Stimulated activated naive B cell treated with anti-CD40 and anti-IgM and Interleukin-4, amounts not matched to agents 10 μg/mL and 1 μg/mL and 100 μg/mL, for 72 hours (primary cell): ENCODE measurements at regions not wholly inside any gene's neighbourhood (a gene's known extent, or its start where the extent isn't known, plus 50 kb on each side); places are given as distances from the start of the nearest gene placed in this dataset.
"Not testable (repeated sequence)": the region's sequence is repeated elsewhere in the genome, so short reads cannot be mapped to it uniquely, and the experiment has no call there.

ENCODE experiments used
- ATAC-seq, 2 donors: fragments of 150-1000 bp; cut with Tn5 transposase; replicated peaks; 2 replicates each; pipeline ENCODE4 v1.10.0; 2021; ENCODE audit warnings: moderate library complexity in 1 of 2
- DNase-seq: peaks from one replicate; pipeline ENCODE4 v3.0.0; 2021
- H3K27ac Mint-ChIP-seq: one replicate; pipeline ENCODE4 v1.8.0; 2022; ENCODE audit warnings: mild to moderate bottlenecking, mixed read lengths
- H3K27me3 Mint-ChIP-seq, 2 donors: one replicate each; pipeline ENCODE4 v1.8.0; 2022; ENCODE audit warnings: mixed read lengths in 2 of 2
- H3K36me3 Mint-ChIP-seq, 2 donors: one replicate each; pipeline ENCODE4 v1.8.0; 2022; ENCODE audit warnings: mixed read lengths in 2 of 2, mild to moderate bottlenecking in 1 of 2
- H3K4me1 Mint-ChIP-seq, 2 donors: one replicate each; pipeline ENCODE4 v1.8.0; 2022; ENCODE audit warnings: mixed read lengths in 2 of 2, mild to moderate bottlenecking in 1 of 2
- H3K4me3 Mint-ChIP-seq, 2 donors: one replicate each; pipeline ENCODE4 v1.8.0; 2022; ENCODE audit warnings: mild to moderate bottlenecking in 2 of 2, mixed read lengths in 2 of 2, moderate library complexity in 1 of 2
- H3K9me3 Mint-ChIP-seq, 2 donors: one replicate each; pipeline ENCODE4 v1.8.0; 2022; ENCODE audit warnings: mixed read lengths in 2 of 2, mild to moderate bottlenecking in 1 of 2

GRCh38 chr3:67941433-67942030, 287.1 kb upstream of the SUCLG2 start:
- Mint-ChIP-seq H3K9me3 (peaks cover 0 to 4% of the 10 kb centered on the region in 2 donors), H3K27me3 (no peaks in the 10 kb centered on the region), H3K4me3 (no peak overlapping the region), H3K4me1 (peaks cover 0 to 2% of the 10 kb centered on the region in 2 donors), H3K36me3 (no peaks in the 10 kb centered on the region), H3K27ac (no peak overlapping the region)
- no peak for DNase-seq
- ATAC-seq: no peak

- Mint-ChIP-seq H3K27me3 (no peaks in the 10 kb centered on the region), H3K4me3 (no peak overlapping the region), H3K36me3 (no peaks in the 10 kb centered on the region), H3K27ac (no peak overlapping the region), H3K9me3 (peaks cover 2 to 4% of the 10 kb centered on the region in 2 donors), H3K4me1 (peaks cover 0 to 2% of the 10 kb centered on the region in 2 donors)
- no peak for DNase-seq
- ATAC-seq: peak in 1 of 2 donors; percentile 22
Observed at GRCh38 chr3:67940210-67940952, 286.0 kb upstream of the SUCLG2 start.

DNA sequence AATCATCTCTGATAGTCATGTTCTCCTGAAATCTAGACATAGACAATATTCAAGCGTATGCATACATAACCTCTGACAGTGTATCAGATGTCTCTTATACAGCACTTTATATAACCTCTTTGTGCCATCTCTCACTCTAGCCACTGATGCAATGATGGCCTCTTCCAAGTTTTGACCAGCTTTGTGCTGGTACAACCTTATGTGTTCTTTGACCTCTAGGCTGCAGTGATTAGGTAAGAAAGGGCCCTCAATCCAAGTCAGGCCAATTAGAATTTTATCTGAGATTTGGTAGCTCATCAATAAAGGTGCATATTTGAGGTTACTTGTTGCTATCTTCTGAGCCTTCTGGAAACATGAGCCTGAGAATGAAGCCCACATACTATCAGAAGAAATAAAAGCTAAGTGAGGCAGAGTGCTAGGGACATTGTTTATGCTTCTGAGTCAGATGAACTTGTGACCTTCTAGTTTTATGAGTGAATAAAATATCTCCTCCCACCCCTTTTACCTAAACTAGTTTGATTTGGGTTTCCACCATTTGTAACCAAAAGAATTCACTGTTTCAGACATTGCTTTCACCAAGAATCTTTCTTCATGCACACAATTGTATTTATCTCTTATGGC, 283.2 kb upstream of the SUCLG2 start:
- Mint-ChIP-seq H3K4me1 (peaks cover 0 to 2% of the 10 kb centered on the region in 2 donors), H3K4me3 (no peak overlapping the region), H3K9me3 (peaks cover 6 to 8% of the 10 kb centered on the region in 2 donors), H3K27ac (no peak overlapping the region), H3K27me3 (no peaks in the 10 kb centered on the region), H3K36me3 (no peaks in the 10 kb centered on the region)
- DNase-seq (no peak), ATAC-seq (no peak)

- not testable (repeated sequence) for H3K27ac Mint-ChIP-seq, DNase-seq, ATAC-seq, H3K9me3 Mint-ChIP-seq, H3K4me1 Mint-ChIP-seq, H3K36me3 Mint-ChIP-seq, H3K27me3 Mint-ChIP-seq, H3K4me3 Mint-ChIP-seq
Observed at GRCh38 chr3:67930394-67930793, 276.0 kb upstream of the SUCLG2 start.

GRCh38 chr3:67923796-67924195, 269.4 kb upstream of the SUCLG2 start:
- DNase-seq (no peak), ATAC-seq (no peak)
- H3K4me3 Mint-ChIP-seq: no peak overlapping the region
- no peaks in the 10 kb centered on the region for H3K36me3 Mint-ChIP-seq
- H3K4me1 Mint-ChIP-seq: no peaks in the 10 kb centered on the region
- peaks cover 4 to 8% of the 10 kb centered on the region in 2 donors for H3K9me3 Mint-ChIP-seq
- no peak overlapping the region for H3K27ac Mint-ChIP-seq
- peaks cover 4 to 9% of the 10 kb centered on the region in 2 donors for H3K27me3 Mint-ChIP-seq

- Mint-ChIP-seq H3K27ac (no peak overlapping the region), H3K4me1 (no peaks in the 10 kb centered on the region), H3K4me3 (no peak overlapping the region), H3K9me3 (peaks cover 4 to 8% of the 10 kb centered on the region in 2 donors), H3K36me3 (no peaks in the 10 kb centered on the region), H3K27me3 (peaks cover 0 to 9% of the 10 kb centered on the region in 2 donors)
- DNase-seq (no peak), ATAC-seq (no peak)
Observed at GRCh38 chr3:67920969-67921368, 266.6 kb upstream of the SUCLG2 start.

DNA sequence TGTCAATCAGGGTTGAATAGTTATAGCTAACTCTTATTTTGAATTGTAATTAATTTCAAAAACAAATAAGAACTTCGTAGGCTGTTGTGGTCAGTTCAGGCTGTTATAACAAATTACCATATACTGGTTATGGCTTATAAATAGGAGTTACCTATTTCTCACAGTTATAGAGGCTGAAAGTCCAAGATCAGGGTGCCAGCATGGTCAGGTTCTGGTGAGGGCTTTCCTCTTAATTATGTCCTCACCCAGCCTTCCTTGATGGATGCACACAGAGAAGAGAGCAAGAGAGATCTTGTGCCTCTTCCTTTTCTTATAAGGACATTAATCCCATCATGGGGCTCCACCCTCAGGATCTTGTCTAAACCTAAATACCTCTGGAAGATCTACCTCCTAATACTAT, 265.9 kb upstream of the SUCLG2 start:
- ATAC-seq: no peak
- Mint-ChIP-seq H3K27me3 (peaks cover 0 to 9% of the 10 kb centered on the region in 2 donors), H3K4me1 (no peaks in the 10 kb centered on the region), H3K36me3 (no peaks in the 10 kb centered on the region), H3K9me3 (peaks cover 2 to 8% of the 10 kb centered on the region in 2 donors), H3K27ac (no peak overlapping the region), H3K4me3 (no peak overlapping the region)
- DNase-seq: no peak

- no peaks in the 10 kb centered on the region for H3K36me3 Mint-ChIP-seq
- DNase-seq: no peak
- no peak overlapping the region for H3K4me3 Mint-ChIP-seq
- H3K4me1 Mint-ChIP-seq: no peaks in the 10 kb centered on the region
- ATAC-seq: no peak
- no peak overlapping the region for H3K27ac Mint-ChIP-seq
- H3K9me3 Mint-ChIP-seq: no peaks in the 10 kb centered on the region
- H3K27me3 Mint-ChIP-seq: no peaks in the 10 kb centered on the region
Observed at GRCh38 chr3:67916353-67916752, 261.9 kb upstream of the SUCLG2 start.

- Mint-ChIP-seq H3K4me3 (no peak overlapping the region), H3K9me3 (no peaks in the 10 kb centered on the region)
- no peak for ATAC-seq
Observed at GRCh38 chr3:67907735-67908134, 253.3 kb upstream of the SUCLG2 start.

DNA sequence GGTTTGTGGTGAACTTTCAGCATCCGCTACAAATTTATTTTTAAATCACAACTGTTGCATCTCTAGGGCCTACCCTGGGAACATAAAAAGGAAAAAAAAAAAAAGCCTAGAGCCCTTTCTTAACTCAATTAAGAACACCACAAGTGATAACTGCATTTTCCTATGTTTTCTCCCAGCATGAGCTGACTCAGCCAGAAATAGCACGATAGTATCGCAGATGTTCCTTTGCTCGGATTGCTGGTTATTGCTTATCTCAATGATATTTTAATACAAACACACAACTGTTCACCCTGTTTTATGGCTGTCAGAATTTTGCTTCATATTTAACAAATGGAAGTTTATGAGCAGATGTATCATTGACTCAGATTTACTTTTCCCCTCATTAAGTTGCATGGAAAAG, 251.8 kb upstream of the SUCLG2 start:
- Mint-ChIP-seq H3K27ac (no peak overlapping the region), H3K9me3 (no peaks in the 10 kb centered on the region), H3K36me3 (no peaks in the 10 kb centered on the region), H3K4me3 (no peak overlapping the region), H3K4me1 (no peaks in the 10 kb centered on the region), H3K27me3 (no peaks in the 10 kb centered on the region)
- no peak for DNase-seq
- ATAC-seq: no peak

More at GRCh38 chr3:67907735-67908134, 253.3 kb upstream of the SUCLG2 start:
- Mint-ChIP-seq H3K4me1 (no peaks in the 10 kb centered on the region), H3K36me3 (no peaks in the 10 kb centered on the region), H3K27me3 (no peaks in the 10 kb centered on the region), H3K27ac (no peak overlapping the region)
- DNase-seq: no peak

- Mint-ChIP-seq H3K27me3 (no peaks in the 10 kb centered on the region), H3K4me1 (peaks cover 11 to 12% of the 10 kb centered on the region in 2 donors), H3K27ac (no peak overlapping the region), H3K36me3 (no peaks in the 10 kb centered on the region), H3K9me3 (no peaks in the 10 kb centered on the region), H3K4me3 (no peak overlapping the region)
- no peak for ATAC-seq
- DNase-seq: no peak
Observed at GRCh38 chr3:67901681-67902080, 247.3 kb upstream of the SUCLG2 start.

GRCh38 chr3:67898916-67899315, 244.5 kb upstream of the SUCLG2 start:
- Mint-ChIP-seq H3K9me3 (no peaks in the 10 kb centered on the region), H3K4me1 (peaks cover 11 to 14% of the 10 kb centered on the region in 2 donors), H3K4me3 (no peak overlapping the region), H3K27ac (no peak overlapping the region), H3K27me3 (peaks cover 0 to 4% of the 10 kb centered on the region in 2 donors), H3K36me3 (no peaks in the 10 kb centered on the region)
- ATAC-seq (no peak), DNase-seq (no peak)

GRCh38 chr3:67897351-67898336, 243.2 kb upstream of the SUCLG2 start:
- H3K27ac Mint-ChIP-seq: no peak overlapping the region
- H3K4me1 Mint-ChIP-seq: peaks cover 11 to 14% of the 10 kb centered on the region in 2 donors
- no peaks in the 10 kb centered on the region for H3K9me3 Mint-ChIP-seq
- H3K4me3 Mint-ChIP-seq: no peak overlapping the region
- ATAC-seq (no peak), DNase-seq (no peak)
- no peaks in the 10 kb centered on the region for H3K36me3 Mint-ChIP-seq
- H3K27me3 Mint-ChIP-seq: peaks cover 0 to 4% of the 10 kb centered on the region in 2 donors

DNA sequence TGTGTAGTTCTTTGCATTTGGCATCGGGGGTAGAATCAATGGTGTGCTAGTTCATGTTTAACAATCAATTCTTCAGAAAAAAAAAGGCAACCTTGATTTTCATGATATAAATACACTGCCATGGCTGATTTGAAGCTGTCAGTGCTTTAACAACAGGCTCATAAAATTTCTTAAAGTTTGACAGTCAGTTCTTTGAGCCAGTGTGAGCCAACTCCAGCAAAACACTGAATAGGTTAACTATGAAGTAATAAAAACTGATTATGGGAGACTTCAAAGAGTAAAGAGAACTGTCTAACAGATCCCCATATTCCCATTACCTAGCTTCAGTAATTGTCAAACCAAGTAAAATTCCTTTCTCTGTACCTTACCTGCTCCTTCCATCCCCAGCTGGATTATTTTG, 241.7 kb upstream of the SUCLG2 start:
- ATAC-seq (no peak), DNase-seq (no peak)
- Mint-ChIP-seq H3K4me3 (no peak overlapping the region), H3K4me1 (peaks cover 11 to 14% of the 10 kb centered on the region in 2 donors), H3K27me3 (peaks cover 0 to 4% of the 10 kb centered on the region in 2 donors), H3K36me3 (no peaks in the 10 kb centered on the region), H3K9me3 (peaks cover under 1 to 3% of the 10 kb centered on the region in 2 donors), H3K27ac (no peak overlapping the region)
